ENCODE measurements at regions not wholly inside any gene's neighbourhood (a gene's known extent, or its start where the extent isn't known, plus 50 kb on each side); places are given as distances from the start of the nearest gene placed in this dataset.
"Not testable (repeated sequence)": the region's sequence is repeated elsewhere in the genome, so short reads cannot be mapped to it uniquely, and the experiment has no call there.

- peak; percentile 51 for TF ChIP-seq CTCF (IDR thresholded peaks at IDR 0.05)
- H3K27ac ChIP-seq: not testable (repeated sequence)
Observed at GRCh38 chr14:106359157-106359887, 832.9 kb downstream of the TMEM121 start.

GRCh38 chr14:106365371-106365770 is 839.0 kb downstream of the TMEM121 start:
- H3K27ac ChIP-seq: not testable (repeated sequence)

GRCh38 chr14:106365894-106366293 is 839.5 kb downstream of the TMEM121 start:
- H3K27ac ChIP-seq: not testable (repeated sequence)

GRCh38 chr14:106366971-106367370 is 840.6 kb downstream of the TMEM121 start:
- H3K27ac ChIP-seq: not testable (repeated sequence)

- H3K27ac ChIP-seq: not testable (repeated sequence)
Observed at GRCh38 chr14:106369456-106369855, 843.1 kb downstream of the TMEM121 start.

- TF ChIP-seq CTCF (IDR thresholded peaks at IDR 0.05): peak; percentile 92
- TF ChIP-seq ZFX (IDR thresholded peaks at IDR 0.05; ENCODE audit: borderline replicate concordance): no peak
- H3K27ac ChIP-seq: no peak overlapping the region
Observed at GRCh38 chr14:106372870-106373652, 846.7 kb downstream of the TMEM121 start.

GRCh38 chr14:106373653-106374110 is 847.3 kb downstream of the TMEM121 start:
- TF ChIP-seq CTCF (IDR thresholded peaks at IDR 0.05): peak; percentile 63
- H3K27ac ChIP-seq: not testable (repeated sequence)

GRCh38 chr14:106377432-106377831 is 851.0 kb downstream of the TMEM121 start:
- TF ChIP-seq ZFX (IDR thresholded peaks at IDR 0.05; ENCODE audit: borderline replicate concordance): no peak
- TF ChIP-seq CTCF (IDR thresholded peaks at IDR 0.05): no peak
- no peak overlapping the region for H3K27ac ChIP-seq

- H3K27ac ChIP-seq: no peak overlapping the region
- TF ChIP-seq CTCF (IDR thresholded peaks at IDR 0.05) (peak; percentile 66), ZFX (IDR thresholded peaks at IDR 0.05; ENCODE audit: borderline replicate concordance) (no peak)
Observed at GRCh38 chr14:106378191-106378590, 851.8 kb downstream of the TMEM121 start.

All from 22Rv1 (cell line).